ENCODE measurements at regions not wholly inside any gene's neighbourhood (a gene's known extent, or its start where the extent isn't known, plus 50 kb on each side); places are given as distances from the start of the nearest gene placed in this dataset.

GRCh38 chr13:48852911-48853727, 122.6 kb upstream of the FNDC3A start:
- Histone ChIP-seq H3K36me3 (ENCODE audit: control insufficient read depth, low read depth, low read length) (no peaks in the 10 kb centered on the region), H3K9me3 (ENCODE audit: control insufficient read depth, low read depth, low read length) (no peaks in the 10 kb centered on the region), H3K27ac (ENCODE audit: low read length) (no peak overlapping the region), H3K4me3 (ENCODE audit: low read length) (no peak overlapping the region), H3K9ac (ENCODE audit: low read length) (no peak overlapping the region), H3K4me1 (ENCODE audit: control insufficient read depth, low read depth, low read length) (peaks cover 6% of the 10 kb centered on the region), H3K27me3 (ENCODE audit: control insufficient read depth, insufficient read depth, low read length) (no peaks in the 10 kb centered on the region)

GRCh38 chr13:48853728-48854102, 122.0 kb upstream of the FNDC3A start:
- Histone ChIP-seq H3K9ac (ENCODE audit: low read length) (no peak overlapping the region), H3K4me1 (ENCODE audit: control insufficient read depth, low read depth, low read length) (peaks cover 6% of the 10 kb centered on the region), H3K4me3 (ENCODE audit: low read length) (no peak overlapping the region), H3K27me3 (ENCODE audit: control insufficient read depth, insufficient read depth, low read length) (no peaks in the 10 kb centered on the region), H3K36me3 (ENCODE audit: control insufficient read depth, low read depth, low read length) (no peaks in the 10 kb centered on the region), H3K27ac (ENCODE audit: low read length) (no peak overlapping the region), H3K9me3 (ENCODE audit: control insufficient read depth, low read depth, low read length) (no peaks in the 10 kb centered on the region)

GRCh38 chr13:48857576-48857975, 118.1 kb upstream of the FNDC3A start:
- Histone ChIP-seq H3K27me3 (ENCODE audit: control insufficient read depth, insufficient read depth, low read length) (no peaks in the 10 kb centered on the region), H3K27ac (ENCODE audit: low read length) (no peak overlapping the region), H3K9ac (ENCODE audit: low read length) (no peak overlapping the region), H3K9me3 (ENCODE audit: control insufficient read depth, low read depth, low read length) (no peaks in the 10 kb centered on the region), H3K4me3 (ENCODE audit: low read length) (no peak overlapping the region), H3K36me3 (ENCODE audit: control insufficient read depth, low read depth, low read length) (no peaks in the 10 kb centered on the region), H3K4me1 (ENCODE audit: control insufficient read depth, low read depth, low read length) (peaks cover 17% of the 10 kb centered on the region)

GRCh38 chr13:48858122-48858902, 117.4 kb upstream of the FNDC3A start:
- no peak overlapping the region for H3K27ac ChIP-seq (ENCODE audit: low read length)
- peaks cover 17% of the 10 kb centered on the region for H3K4me1 ChIP-seq (ENCODE audit: control insufficient read depth, low read depth, low read length)
- no peak overlapping the region for H3K9ac ChIP-seq (ENCODE audit: low read length)
- no peaks in the 10 kb centered on the region for H3K9me3 ChIP-seq (ENCODE audit: control insufficient read depth, low read depth, low read length)
- no peaks in the 10 kb centered on the region for H3K27me3 ChIP-seq (ENCODE audit: control insufficient read depth, insufficient read depth, low read length)
- no peak overlapping the region for H3K4me3 ChIP-seq (ENCODE audit: low read length)
- no peaks in the 10 kb centered on the region for H3K36me3 ChIP-seq (ENCODE audit: control insufficient read depth, low read depth, low read length)

GRCh38 chr13:48859272-48860105, 116.2 kb upstream of the FNDC3A start:
- Histone ChIP-seq H3K4me3 (ENCODE audit: low read length) (no peak overlapping the region), H3K36me3 (ENCODE audit: control insufficient read depth, low read depth, low read length) (no peaks in the 10 kb centered on the region), H3K9ac (ENCODE audit: low read length) (no peak overlapping the region), H3K4me1 (ENCODE audit: control insufficient read depth, low read depth, low read length) (peaks cover 17% of the 10 kb centered on the region), H3K9me3 (ENCODE audit: control insufficient read depth, low read depth, low read length) (no peaks in the 10 kb centered on the region), H3K27me3 (ENCODE audit: control insufficient read depth, insufficient read depth, low read length) (no peaks in the 10 kb centered on the region), H3K27ac (ENCODE audit: low read length) (no peak overlapping the region)

- Histone ChIP-seq H3K4me3 (ENCODE audit: low read length) (no peak overlapping the region), H3K4me1 (ENCODE audit: control insufficient read depth, low read depth, low read length) (peaks cover 17% of the 10 kb centered on the region), H3K9me3 (ENCODE audit: control insufficient read depth, low read depth, low read length) (no peaks in the 10 kb centered on the region), H3K36me3 (ENCODE audit: control insufficient read depth, low read depth, low read length) (no peaks in the 10 kb centered on the region), H3K9ac (ENCODE audit: low read length) (no peak overlapping the region), H3K27ac (ENCODE audit: low read length) (no peak overlapping the region), H3K27me3 (ENCODE audit: control insufficient read depth, insufficient read depth, low read length) (no peaks in the 10 kb centered on the region)
These were observed 115.3 kb upstream of the FNDC3A start for GRCh38 chr13:48860364-48860763.

- H3K9ac ChIP-seq (ENCODE audit: low read length) = no peak overlapping the region
- no peaks in the 10 kb centered on the region for H3K9me3 ChIP-seq (ENCODE audit: control insufficient read depth, low read depth, low read length)
- H3K27ac ChIP-seq (ENCODE audit: low read length) = no peak overlapping the region
- H3K27me3 ChIP-seq (ENCODE audit: control insufficient read depth, insufficient read depth, low read length) = no peaks in the 10 kb centered on the region
- H3K36me3 ChIP-seq (ENCODE audit: control insufficient read depth, low read depth, low read length) = no peaks in the 10 kb centered on the region
- peaks cover 17% of the 10 kb centered on the region for H3K4me1 ChIP-seq (ENCODE audit: control insufficient read depth, low read depth, low read length)
- H3K4me3 ChIP-seq (ENCODE audit: low read length) = no peak overlapping the region
These were observed 113.1 kb upstream of the FNDC3A start for GRCh38 chr13:48862572-48862971.

- no peaks in the 10 kb centered on the region for H3K9me3 ChIP-seq (ENCODE audit: control insufficient read depth, low read depth, low read length)
- no peaks in the 10 kb centered on the region for H3K36me3 ChIP-seq (ENCODE audit: control insufficient read depth, low read depth, low read length)
- peaks cover 13% of the 10 kb centered on the region for H3K4me1 ChIP-seq (ENCODE audit: control insufficient read depth, low read depth, low read length)
- H3K27me3 ChIP-seq (ENCODE audit: control insufficient read depth, insufficient read depth, low read length) = no peaks in the 10 kb centered on the region
- H3K4me3 ChIP-seq (ENCODE audit: low read length) = no peak overlapping the region
- H3K9ac ChIP-seq (ENCODE audit: low read length) = no peak overlapping the region
- no peak overlapping the region for H3K27ac ChIP-seq (ENCODE audit: low read length)
These were observed 111.6 kb upstream of the FNDC3A start for GRCh38 chr13:48864100-48864499.

GRCh38 chr13:48866249-48866648, 109.5 kb upstream of the FNDC3A start:
- Histone ChIP-seq H3K36me3 (ENCODE audit: control insufficient read depth, low read depth, low read length) (no peaks in the 10 kb centered on the region), H3K4me3 (ENCODE audit: low read length) (no peak overlapping the region), H3K4me1 (ENCODE audit: control insufficient read depth, low read depth, low read length) (no peaks in the 10 kb centered on the region), H3K27me3 (ENCODE audit: control insufficient read depth, insufficient read depth, low read length) (no peaks in the 10 kb centered on the region), H3K9me3 (ENCODE audit: control insufficient read depth, low read depth, low read length) (no peaks in the 10 kb centered on the region), H3K27ac (ENCODE audit: low read length) (no peak overlapping the region), H3K9ac (ENCODE audit: low read length) (no peak overlapping the region)

- Histone ChIP-seq H3K4me1 (ENCODE audit: control insufficient read depth, low read depth, low read length) (peaks cover 31% of the 10 kb centered on the region), H3K36me3 (ENCODE audit: control insufficient read depth, low read depth, low read length) (no peaks in the 10 kb centered on the region), H3K4me3 (ENCODE audit: low read length) (peak overlapping the region; percentile 1), H3K27ac (ENCODE audit: low read length) (no peak overlapping the region), H3K27me3 (ENCODE audit: control insufficient read depth, insufficient read depth, low read length) (peaks cover 47% of the 10 kb centered on the region), H3K9me3 (ENCODE audit: control insufficient read depth, low read depth, low read length) (no peaks in the 10 kb centered on the region), H3K9ac (ENCODE audit: low read length) (no peak overlapping the region)
These were observed 102.6 kb upstream of the FNDC3A start for GRCh38 chr13:48873081-48873480.

GRCh38 chr13:48873587-48873986, 102.1 kb upstream of the FNDC3A start:
- no peak overlapping the region for H3K27ac ChIP-seq (ENCODE audit: low read length)
- H3K4me1 ChIP-seq (ENCODE audit: control insufficient read depth, low read depth, low read length) = peaks cover 31% of the 10 kb centered on the region
- peaks cover 48% of the 10 kb centered on the region for H3K27me3 ChIP-seq (ENCODE audit: control insufficient read depth, insufficient read depth, low read length)
- no peaks in the 10 kb centered on the region for H3K36me3 ChIP-seq (ENCODE audit: control insufficient read depth, low read depth, low read length)
- no peak overlapping the region for H3K9ac ChIP-seq (ENCODE audit: low read length)
- H3K4me3 ChIP-seq (ENCODE audit: low read length) = peak overlapping the region; percentile 1
- no peaks in the 10 kb centered on the region for H3K9me3 ChIP-seq (ENCODE audit: control insufficient read depth, low read depth, low read length)

All from iPS-18a (cell line).